Lung (tissue), 11 donors: ENCODE measurements at regions not wholly inside any gene's neighbourhood (a gene's known extent, or its start where the extent isn't known, plus 50 kb on each side); places are given as distances from the start of the nearest gene placed in this dataset.

Source experiments
- ATAC-seq: fragments of 200-7000 bp; cut with Tn5 transposase; one replicate; pipeline ENCODE4 v1.9.1; 2020; ENCODE audit warnings: moderate number of reproducible peaks; ENCODE audit not compliant: insufficient read depth, low FRiP score
- DNase-seq, 3 donors: peaks; one replicate each; pipeline ENCODE4 v3.0.0-alpha.2; 2013 to 2017
- H3K27ac ChIP-seq, 2 donors: one replicate each; pipeline ENCODE4 v1.5.1; 2013; ENCODE audit warnings: mild to moderate bottlenecking in 2 of 2, moderate library complexity in 2 of 2, control low read depth in 1 of 2, inconsistent platforms in 1 of 2, low read depth in 1 of 2, low read length in 1 of 2
- H3K27me3 ChIP-seq, 3 donors: one replicate each; pipeline ENCODE4 v1.5.1; 2013; ENCODE audit warnings: low read length in 2 of 3; ENCODE audit not compliant: control insufficient read depth in 3 of 3, insufficient read depth in 3 of 3
- H3K36me3 ChIP-seq, 4 donors: one replicate each; pipeline ENCODE4 v1.5.1; 2013; ENCODE audit warnings: low read length in 4 of 4, mild to moderate bottlenecking in 1 of 4, moderate library complexity in 1 of 4; ENCODE audit not compliant: control insufficient read depth in 4 of 4, insufficient read depth in 4 of 4
- H3K4me1 ChIP-seq, 5 donors: one replicate each; pipeline ENCODE4 v1.5.1; 2013; ENCODE audit warnings: low read length in 5 of 5, mild to moderate bottlenecking in 2 of 5, moderate library complexity in 1 of 5; ENCODE audit not compliant: control insufficient read depth in 5 of 5, insufficient read depth in 5 of 5
- H3K4me3 ChIP-seq: one replicate; pipeline ENCODE4 v1.5.1; 2013; ENCODE audit warnings: mild to moderate bottlenecking, control low read depth, moderate library complexity
- H3K9ac ChIP-seq, 2 donors: one replicate each; pipeline ENCODE4 v1.5.1; 2013; ENCODE audit warnings: low read length in 2 of 2, control low read depth in 1 of 2; ENCODE audit not compliant: insufficient read depth in 1 of 2
- H3K9me3 ChIP-seq, 4 donors: one replicate each; pipeline ENCODE4 v1.5.1; 2013; ENCODE audit warnings: low read length in 3 of 4, mild to moderate bottlenecking in 1 of 4, moderate library complexity in 1 of 4; ENCODE audit not compliant: control insufficient read depth in 4 of 4, insufficient read depth in 3 of 4
- CTCF ChIP-seq: IDR thresholded peaks from 2 replicates; pipeline ENCODE4 v1.5.1; 2012; ENCODE audit warnings: mild to moderate bottlenecking; ENCODE audit errors: control extremely low read depth, extremely low read depth
- WGBS, 2 donors: extraction: QIAGEN DNeasy Blood & Tissue Kit; methylation state at CpG; one replicate each; pipeline ENCODE4 v1.1.7; 2013; 5-methylcytosine and 5-hydroxymethylcytosine counted together
- donor health status: control.
- donor health status: control.
- donor health status: Bipolar disorder and iron deficiency.
- donor health status: healthy.
- donor health status: DM: yes; HTN: yes; CAD: no.

GRCh38 chr20:57022306-57022705, 244.1 kb downstream of the BMP7 start:
- Histone ChIP-seq H3K27ac (no peak overlapping the region), H3K27me3 (peaks cover 3 to 10% (median 7%) of the 10 kb centered on the region in 3 donors), H3K9me3 (peaks cover 0 to 9% (median 0%) of the 10 kb centered on the region in 4 donors), H3K36me3 (no peaks in the 10 kb centered on the region), H3K9ac (no peak overlapping the region), H3K4me3 (no peak overlapping the region), H3K4me1 (no peaks in the 10 kb centered on the region)
- 53 to 59% methylated on average over 6 of the region's 6 CpGs for WGBS, 2 donors
- no peak for TF ChIP-seq CTCF
- DNase-seq (no peak), ATAC-seq (no peak)

GRCh38 chr20:57023007-57023406, 243.4 kb downstream of the BMP7 start:
- ATAC-seq (no peak), DNase-seq (no peak)
- 84 to 86% methylated on average over 2 of the region's 2 CpGs for WGBS, 2 donors

GRCh38 chr20:57023997-57024396, 242.4 kb downstream of the BMP7 start:
- Histone ChIP-seq H3K4me3 (no peak overlapping the region), H3K4me1 (no peaks in the 10 kb centered on the region), H3K9me3 (peaks cover 0 to 10% (median 0%) of the 10 kb centered on the region in 4 donors), H3K36me3 (no peaks in the 10 kb centered on the region), H3K9ac (no peak overlapping the region), H3K27me3 (peaks cover 0 to 3% (median 0%) of the 10 kb centered on the region in 3 donors), H3K27ac (no peak overlapping the region)
- no peak for ATAC-seq
- no peak for DNase-seq
- WGBS, 2 donors: 90 to 95% methylated on average over 9 of the region's 9 CpGs
- no peak for TF ChIP-seq CTCF

More at GRCh38 chr20:57023007-57023406, 243.4 kb downstream of the BMP7 start:
- Histone ChIP-seq H3K9ac (no peak overlapping the region), H3K36me3 (no peaks in the 10 kb centered on the region), H3K27ac (no peak overlapping the region), H3K9me3 (peaks cover 0 to 9% (median 0%) of the 10 kb centered on the region in 4 donors), H3K4me1 (no peaks in the 10 kb centered on the region), H3K4me3 (no peak overlapping the region), H3K27me3 (peaks cover 0 to 7% (median 4%) of the 10 kb centered on the region in 3 donors)
- no peak for TF ChIP-seq CTCF

GRCh38 chr20:57024849-57025248, 241.6 kb downstream of the BMP7 start:
- Histone ChIP-seq H3K4me3 (no peak overlapping the region), H3K27ac (no peak overlapping the region), H3K9ac (no peak overlapping the region), H3K4me1 (no peaks in the 10 kb centered on the region), H3K9me3 (peaks cover 0 to 10% (median 0%) of the 10 kb centered on the region in 4 donors), H3K27me3 (no peaks in the 10 kb centered on the region), H3K36me3 (no peaks in the 10 kb centered on the region)
- ATAC-seq: no peak
- no peak for DNase-seq
- no peak for TF ChIP-seq CTCF
- WGBS, 2 donors: 80% methylated on average over 4 of the region's 4 CpGs
